B cell (primary cell): ENCODE measurements at regions not wholly inside any gene's neighbourhood (a gene's known extent, or its start where the extent isn't known, plus 50 kb on each side); places are given as distances from the start of the nearest gene placed in this dataset.

Source experiments
- EZH2 ChIP-seq: IDR thresholded peaks from 2 replicates; pipeline ENCODE4 v1.6.1; 2012; ENCODE audit warnings: borderline replicate concordance, low read depth, mild to moderate bottlenecking, moderate library complexity, low read length; ENCODE audit not compliant: insufficient read depth, poor library complexity, severe bottlenecking
- TF ChIP-seq, protein P1 (sequence below): fragments of 200-600 bp; IDR thresholded peaks from one replicate; pipeline ENCODE4 v1.8.0; 2022; ENCODE audit warnings: antibody characterized with exemption, mild to moderate bottlenecking

- TF ChIP-seq, protein P1, sequence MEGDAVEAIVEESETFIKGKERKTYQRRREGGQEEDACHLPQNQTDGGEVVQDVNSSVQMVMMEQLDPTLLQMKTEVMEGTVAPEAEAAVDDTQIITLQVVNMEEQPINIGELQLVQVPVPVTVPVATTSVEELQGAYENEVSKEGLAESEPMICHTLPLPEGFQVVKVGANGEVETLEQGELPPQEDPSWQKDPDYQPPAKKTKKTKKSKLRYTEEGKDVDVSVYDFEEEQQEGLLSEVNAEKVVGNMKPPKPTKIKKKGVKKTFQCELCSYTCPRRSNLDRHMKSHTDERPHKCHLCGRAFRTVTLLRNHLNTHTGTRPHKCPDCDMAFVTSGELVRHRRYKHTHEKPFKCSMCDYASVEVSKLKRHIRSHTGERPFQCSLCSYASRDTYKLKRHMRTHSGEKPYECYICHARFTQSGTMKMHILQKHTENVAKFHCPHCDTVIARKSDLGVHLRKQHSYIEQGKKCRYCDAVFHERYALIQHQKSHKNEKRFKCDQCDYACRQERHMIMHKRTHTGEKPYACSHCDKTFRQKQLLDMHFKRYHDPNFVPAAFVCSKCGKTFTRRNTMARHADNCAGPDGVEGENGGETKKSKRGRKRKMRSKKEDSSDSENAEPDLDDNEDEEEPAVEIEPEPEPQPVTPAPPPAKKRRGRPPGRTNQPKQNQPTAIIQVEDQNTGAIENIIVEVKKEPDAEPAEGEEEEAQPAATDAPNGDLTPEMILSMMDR = no peak
- no peak for TF ChIP-seq EZH2
These were observed 1259.0 kb upstream of the GOT2 start for GRCh38 chr16:59993101-59993500.
